OCI-M2 (cell line): ENCODE measurements at regions not wholly inside any gene's neighbourhood (a gene's known extent, or its start where the extent isn't known, plus 50 kb on each side); places are given as distances from the start of the nearest gene placed in this dataset.
"Not testable (repeated sequence)": the region's sequence is repeated elsewhere in the genome, so short reads cannot be mapped to it uniquely, and the experiment has no call there.

Source experiments
- DNase-seq: peaks from one replicate; lab custom pipeline; 2025; ENCODE audit not compliant: unreplicated experiment; lab: John Stamatoyannopoulos, UW

DNA sequence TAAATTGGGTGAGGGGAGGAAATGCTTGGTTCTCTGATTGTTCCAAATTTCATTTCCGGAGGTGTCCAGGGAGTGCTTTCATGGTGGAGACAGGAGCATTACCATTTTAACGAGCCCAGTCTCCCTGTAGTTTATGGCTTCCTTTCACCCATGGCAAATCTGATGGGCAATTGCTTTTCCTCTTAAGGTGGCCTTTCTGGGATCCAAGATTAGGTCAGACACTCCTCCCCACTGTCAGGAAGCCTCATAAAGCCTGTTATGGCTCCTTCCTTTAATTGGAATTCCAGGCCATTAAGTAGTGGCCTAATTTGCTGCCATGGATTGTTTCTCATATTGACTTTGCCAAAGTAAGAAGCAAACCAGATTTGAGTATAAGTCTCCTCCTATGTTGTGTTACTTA, 157.8 kb downstream of the PDCD6IP start:
- DNase-seq: no peak

DNA sequence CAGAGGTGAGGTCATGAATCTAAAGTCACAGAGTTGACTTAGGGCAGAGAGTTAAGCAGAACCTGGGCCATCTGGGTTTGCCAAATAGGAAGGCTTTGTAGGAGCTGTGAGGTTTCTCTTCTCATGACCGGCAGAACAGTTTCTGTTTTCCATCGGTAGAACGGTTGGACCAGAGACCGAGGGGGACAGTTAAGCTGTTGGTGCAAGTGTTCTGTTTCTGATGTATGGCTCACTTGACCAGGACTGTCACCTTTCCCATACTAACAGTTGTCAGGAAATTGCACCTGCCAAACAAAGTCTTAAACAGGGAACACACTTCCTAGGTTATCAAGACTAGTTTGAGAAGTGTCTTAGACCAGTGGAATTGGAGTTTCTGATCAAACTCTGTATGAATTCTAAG, 158.3 kb downstream of the PDCD6IP start:
- no peak for DNase-seq

DNA sequence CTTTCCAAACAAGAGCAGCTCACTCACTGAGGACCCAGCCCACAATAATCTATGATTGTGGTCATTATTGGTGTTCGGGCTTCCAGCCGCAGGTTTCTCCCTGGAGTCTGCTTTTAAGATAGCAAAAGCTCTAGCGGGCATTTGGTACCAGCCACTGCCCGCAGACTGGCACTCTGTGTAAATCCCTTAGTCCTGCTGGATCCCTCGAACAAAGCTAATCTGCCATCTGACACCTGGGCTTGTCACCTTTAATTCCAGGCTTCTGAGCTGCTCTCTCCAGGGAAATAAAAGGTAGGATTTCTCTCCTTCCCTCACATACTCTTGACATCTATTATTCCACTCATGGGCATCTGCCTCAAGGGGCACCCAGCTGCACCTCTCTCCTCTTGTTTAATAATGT, 158.7 kb downstream of the PDCD6IP start:
- no peak for DNase-seq

DNA sequence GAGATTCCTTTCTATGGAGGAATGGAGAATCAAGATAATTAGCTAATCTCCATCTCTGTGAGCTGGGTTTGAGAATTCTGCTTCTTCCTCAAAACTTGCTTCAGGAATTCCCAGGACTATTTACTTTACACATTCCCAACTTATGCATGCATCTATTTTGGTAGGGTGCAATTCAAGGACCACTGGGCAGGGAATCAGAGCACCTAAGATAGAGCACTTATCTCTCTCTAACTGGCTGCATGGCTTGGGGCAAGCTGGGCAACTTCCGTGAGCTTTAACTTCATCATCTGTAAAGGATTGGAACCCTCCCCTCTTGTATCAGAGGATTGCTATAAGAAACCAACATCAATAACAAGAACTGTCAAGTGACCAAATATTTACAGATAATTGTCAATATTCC, 160.2 kb downstream of the PDCD6IP start:
- no peak for DNase-seq

DNA sequence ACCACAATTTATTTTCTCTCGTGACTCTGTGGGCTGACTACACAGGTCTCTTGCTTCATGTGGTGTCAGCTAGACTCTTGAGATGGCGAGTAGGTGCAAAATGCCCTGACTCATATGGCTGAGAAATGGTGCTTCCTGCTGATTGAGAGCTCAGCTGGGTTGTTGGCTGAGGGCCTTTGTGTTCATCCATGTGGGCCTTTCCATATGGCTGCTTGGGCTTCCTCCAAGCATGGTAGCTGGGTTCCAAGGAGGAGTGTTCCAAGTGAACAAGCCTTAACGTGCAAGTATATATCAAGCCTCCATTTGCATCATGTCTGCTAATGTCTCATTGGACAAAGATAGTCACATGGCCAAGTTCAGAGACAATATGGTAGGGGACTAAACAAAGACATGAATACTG, 164.0 kb downstream of the PDCD6IP start:
- no peak for DNase-seq

DNA sequence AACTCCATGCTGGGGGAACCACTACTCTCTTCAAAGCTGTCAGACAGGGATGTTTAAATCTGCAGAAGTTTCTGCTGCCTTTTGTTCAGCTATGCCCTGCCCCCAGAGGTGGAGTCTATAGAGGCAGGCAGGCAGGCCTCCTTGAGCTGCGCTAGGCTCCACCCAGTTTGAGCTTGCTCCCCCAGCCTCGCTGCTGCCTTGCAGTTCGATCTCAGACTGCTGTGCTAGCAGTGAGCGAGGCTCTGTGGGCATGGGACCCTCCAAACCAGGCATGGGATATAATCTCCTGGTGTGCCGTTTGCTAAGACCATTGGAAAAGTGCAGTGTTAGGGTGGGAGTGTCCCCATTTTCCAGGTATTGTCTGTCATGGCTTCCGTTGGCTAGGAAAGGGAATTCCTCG, 171.8 kb downstream of the PDCD6IP start:
- not testable (repeated sequence) for DNase-seq

DNA sequence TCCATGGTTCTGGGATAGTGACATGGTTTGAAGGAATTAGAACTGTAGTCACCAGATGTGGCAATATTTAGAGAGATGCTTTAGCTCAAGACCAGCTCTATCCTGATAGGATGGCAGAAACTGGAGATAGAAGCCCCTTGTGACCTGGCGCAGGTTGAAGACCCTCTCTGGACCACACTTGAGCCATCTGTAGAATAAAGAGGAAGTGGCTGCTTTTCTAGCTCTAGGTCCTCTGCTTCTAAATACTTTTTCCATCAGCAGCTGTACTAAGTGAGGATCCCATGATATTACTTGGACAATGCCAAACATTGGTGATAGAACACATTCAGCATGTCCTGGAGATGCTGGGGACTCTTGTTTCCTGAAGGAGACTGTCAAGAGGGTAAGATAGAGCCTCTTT, 172.6 kb downstream of the PDCD6IP start:
- DNase-seq: no peak

DNA sequence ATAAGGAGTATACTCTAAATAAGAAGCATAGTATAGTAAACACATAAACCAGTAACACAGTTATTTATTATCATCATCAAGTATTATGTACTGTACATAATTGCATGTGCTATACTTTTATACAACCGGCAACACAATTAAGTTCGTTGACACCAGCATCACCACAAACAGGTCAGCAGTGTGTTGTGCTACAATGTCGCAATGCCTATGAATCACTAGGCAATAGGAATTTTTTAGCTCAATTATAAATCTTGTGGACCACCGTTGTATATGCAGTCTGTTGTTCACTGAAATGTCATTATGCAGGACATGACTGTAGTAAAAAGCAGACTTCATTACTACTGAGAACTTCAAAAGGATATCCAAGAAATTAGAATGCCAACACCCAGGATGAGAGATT, 177.0 kb downstream of the PDCD6IP start:
- DNase-seq: no peak

DNA sequence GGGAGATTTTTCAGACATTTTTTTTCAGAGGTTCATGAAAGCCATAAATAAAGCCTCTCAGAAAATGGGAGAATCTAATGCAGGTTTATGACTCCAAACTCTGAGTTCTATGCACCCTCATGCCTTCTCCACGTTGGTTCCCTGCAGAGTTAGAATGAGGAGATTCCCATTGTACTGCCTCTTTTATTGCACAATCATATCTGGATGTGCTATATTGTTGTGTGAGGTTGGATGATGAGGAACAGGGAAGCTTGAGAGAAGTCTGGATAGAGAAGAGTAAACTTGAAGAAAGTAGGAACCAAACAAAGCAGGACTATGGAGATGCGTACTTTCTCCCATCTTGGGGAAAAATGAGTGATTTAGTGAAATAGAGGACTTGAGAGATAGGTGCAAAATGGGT, 178.8 kb downstream of the PDCD6IP start:
- no peak for DNase-seq

DNA sequence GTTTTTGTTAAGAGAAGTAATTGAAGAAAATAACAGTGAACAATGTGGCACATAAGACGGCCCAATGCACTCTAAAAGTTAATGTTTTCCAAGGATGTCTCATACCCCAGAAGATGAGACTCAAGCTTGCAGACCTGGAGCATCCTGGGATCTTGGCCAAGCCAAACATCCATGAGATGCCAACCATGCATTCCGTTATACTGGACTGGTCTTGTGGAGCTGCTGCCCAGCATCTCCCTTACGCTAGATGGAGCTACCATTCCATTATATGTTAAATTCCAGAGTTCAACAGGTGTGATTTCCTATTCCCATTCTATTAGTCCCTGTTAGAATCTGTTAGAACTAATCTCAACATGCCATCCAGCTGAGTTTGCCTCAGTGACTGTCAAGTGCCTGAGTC, 181.8 kb downstream of the PDCD6IP start:
- DNase-seq: no peak

DNA sequence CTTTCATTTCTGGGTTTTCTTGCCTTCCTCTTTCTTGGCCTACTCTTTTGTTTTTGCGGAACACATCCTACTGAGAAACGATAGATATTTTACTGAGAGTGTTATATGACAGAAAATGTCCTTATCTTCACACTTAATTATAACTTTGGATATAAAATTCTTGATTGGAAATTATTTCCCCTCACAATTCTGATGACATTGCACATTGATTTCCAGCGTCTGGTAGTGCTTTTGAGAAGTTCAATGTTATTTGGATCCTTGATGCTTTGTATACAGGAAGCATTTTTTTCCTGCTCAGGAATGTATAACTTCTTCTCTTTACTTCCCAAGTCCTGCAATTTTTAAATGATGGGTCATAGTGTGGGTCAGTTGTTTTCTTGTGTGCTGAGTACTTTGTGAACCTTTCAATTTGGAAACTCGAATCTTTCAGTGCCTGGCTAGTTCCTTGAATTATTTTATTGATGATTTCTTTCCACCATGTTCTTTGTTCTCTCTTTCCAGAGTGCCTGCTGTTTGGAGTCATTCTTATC, 183.9 kb downstream of the PDCD6IP start:
- no peak for DNase-seq

DNA sequence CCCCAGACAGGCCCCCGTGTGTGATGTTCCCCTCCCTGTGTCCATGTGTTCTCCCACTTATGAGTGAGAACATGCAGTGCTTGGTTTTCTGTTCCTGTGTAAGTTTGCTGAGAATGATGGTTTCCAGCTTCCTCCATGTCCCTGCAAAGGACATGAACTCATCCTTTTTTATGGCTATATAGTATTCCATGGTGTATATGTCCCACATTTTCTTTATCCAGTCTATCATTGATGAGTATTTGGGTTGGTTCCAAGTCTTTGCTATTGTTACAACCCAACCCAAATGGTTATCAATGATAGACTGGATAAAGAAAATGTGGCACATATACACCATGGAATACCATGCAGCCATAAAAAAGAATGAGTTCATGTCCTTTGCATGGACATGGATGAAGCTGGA, 184.5 kb downstream of the PDCD6IP start:
- not testable (repeated sequence) for DNase-seq

DNA sequence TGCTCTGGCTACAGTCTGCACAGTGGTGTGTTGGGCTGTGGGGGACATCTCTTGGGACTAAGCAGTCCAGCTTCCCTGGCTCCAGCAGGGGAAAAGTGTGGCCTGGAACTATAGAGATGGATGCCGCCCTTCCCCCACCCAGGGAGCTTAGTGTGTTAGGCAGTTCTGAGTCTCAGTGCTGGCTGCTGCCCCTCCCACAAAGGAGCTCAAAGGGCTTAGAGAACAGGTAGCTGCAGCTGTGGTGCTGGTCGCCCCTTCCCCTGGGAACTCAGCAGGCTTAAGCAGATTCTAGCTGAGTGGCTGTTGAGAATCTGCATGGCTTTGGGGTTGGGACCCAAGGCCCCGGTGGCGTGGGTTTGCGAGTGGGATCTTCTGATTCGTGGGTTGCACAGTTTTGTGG, 190.8 kb downstream of the PDCD6IP start:
- no peak for DNase-seq

DNA sequence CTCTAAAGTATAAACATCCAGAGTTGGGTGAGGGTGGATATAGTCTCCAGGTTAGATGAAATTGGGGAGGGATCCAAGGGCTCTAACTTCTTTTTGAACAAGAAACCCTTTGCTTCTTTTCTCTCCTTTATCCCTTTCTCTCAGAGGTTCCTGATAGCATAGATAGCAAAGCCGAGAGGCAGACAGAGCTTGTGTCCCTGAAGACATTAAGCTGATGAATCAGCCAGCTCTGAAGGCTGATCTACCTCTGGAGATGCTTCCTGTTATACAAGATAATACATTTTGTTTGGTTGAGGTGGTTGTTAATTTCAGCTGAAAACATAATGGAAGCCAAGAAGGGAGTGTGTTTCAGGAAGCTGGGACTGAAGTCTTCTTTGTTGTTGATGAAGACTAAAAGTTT, 193.2 kb downstream of the PDCD6IP start:
- DNase-seq: no peak

DNA sequence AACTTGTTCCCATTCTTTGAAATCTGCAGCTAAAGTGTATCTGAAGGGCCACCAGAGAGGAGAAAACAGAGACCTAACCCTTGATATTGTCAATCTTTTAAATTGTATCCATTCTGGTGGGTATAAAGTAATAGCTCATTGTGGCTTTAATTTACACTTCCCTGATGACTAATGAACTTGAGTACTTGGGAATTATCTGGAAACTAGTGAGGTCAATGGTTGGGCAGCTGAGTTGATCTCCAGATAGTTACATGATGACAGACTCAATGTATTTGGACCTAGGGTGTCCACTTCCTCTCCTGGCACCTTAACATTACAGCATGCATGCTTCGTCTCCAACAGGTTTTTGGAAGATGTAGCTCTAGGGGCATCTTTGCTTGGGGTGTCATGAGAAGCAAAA, 195.2 kb downstream of the PDCD6IP start:
- DNase-seq: no peak

DNA sequence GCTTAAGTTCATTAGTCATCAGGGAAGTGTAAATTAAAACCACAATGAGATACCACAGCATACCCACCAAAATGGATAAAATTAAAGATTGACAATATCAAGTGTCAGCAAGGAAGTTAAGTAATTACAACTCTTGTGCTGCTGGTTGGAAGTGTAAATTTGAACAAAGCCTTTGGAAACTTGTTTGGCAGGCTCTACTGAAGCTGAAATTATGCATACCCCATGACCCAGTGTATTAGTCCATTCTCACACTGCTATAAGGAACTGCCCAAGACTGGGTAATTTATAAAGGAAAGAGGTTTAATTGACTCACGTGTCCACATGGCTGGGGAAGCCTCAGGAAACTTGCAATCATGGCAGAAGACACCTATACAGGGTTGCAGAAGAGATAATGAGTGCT, 196.1 kb downstream of the PDCD6IP start:
- DNase-seq: no peak

DNA sequence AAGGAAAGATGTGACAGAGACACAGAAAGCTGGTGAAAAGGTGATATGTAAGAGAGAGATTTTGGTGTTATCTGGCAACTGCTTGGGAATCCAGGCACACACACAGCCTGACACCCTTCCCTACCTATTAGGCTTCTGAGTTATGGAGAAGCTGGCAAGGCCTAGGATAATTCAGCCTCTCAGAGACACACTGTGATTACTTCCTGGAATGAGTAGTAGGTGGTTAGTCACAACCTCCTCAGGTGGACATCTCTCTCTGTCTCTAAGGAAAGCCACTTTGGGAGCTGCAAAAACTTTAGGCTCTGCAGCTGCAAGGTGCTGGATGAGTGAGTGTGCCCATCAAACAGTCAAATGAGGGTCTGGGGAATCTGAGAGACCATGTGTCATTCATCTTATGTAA, 201.9 kb downstream of the PDCD6IP start:
- DNase-seq: no peak

DNA sequence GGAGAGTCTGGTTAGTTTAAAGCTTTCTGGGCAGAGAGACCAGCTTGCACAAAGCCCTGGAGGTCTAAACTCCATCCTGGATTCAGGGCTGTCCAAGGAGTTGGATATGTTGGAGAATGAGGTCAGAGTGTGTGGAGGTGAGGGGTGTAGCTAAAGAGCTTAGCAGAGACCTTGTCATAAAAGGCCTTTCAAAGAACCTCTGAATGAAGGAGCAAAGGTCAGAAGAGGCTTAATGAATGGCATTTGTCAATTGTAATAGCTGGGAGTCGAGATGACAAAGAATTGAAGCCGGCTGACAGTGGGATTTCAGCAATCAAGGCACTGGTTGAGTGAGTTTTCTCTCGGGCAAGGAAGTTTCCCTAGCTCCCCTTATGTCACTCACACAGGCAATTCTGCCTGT, 202.6 kb downstream of the PDCD6IP start:
- no peak for DNase-seq

DNA sequence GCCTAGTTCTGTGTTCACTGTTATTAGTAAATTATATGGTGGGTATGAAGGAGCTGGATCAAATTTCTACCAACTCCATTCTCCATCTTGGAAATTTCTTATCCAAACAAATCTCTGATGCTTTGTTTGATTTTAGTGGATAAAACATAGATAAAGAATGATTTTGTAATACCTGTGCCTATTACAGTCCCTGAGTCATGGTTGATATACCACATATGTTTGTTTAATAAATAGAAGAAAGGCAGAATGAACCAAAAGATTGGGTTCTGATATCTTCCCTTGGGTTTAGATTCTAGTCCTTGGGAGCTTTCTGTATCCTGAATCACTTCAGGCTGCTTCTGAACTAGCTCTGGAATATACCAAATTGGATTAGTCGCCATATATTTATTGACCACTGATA, 203.6 kb downstream of the PDCD6IP start:
- DNase-seq: no peak

DNA sequence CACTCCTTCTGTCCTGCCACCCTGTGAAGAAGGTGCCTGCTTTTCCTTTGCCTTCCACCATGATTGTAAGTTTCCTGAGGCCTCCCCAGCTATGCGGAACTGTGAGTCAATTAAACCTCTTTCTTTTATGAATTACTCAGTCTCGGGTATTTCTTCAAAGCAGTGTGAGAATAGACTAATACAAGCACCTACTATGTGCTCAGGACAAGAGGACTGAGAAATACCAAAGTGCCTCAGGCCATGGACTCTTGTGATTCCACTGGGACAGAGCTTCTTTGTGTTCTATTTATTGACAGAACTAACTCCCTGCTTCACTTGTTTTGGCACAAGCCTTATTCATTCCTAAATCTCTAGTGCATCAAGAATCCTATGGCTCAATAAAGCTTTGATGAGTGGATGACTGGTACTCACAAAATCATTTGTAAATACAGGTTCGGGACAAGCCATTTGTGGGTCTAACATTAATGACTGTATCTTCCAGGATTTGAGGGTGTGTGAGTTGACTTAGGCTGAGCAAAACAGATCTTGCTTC, 204.2 kb downstream of the PDCD6IP start:
- no peak for DNase-seq

DNA sequence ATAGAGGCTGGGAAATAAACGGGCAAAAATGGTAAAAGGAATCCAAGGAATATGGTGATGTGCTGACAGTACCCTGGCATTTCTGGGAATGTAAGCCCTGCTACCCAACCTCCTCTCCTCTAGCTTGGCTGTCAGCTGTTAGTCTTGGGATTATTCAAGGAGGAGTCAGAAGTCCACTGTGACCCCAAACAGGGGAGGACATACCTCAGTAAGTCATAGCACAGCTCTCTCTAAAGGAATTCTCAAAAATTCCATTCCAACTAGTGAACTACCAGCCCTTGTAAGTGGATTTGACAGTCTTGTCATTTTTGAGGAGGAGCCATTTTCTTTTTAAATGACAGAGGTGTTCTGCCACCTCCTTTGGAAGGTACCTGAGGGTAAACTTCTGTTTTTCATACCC, 207.5 kb downstream of the PDCD6IP start:
- no peak for DNase-seq

DNA sequence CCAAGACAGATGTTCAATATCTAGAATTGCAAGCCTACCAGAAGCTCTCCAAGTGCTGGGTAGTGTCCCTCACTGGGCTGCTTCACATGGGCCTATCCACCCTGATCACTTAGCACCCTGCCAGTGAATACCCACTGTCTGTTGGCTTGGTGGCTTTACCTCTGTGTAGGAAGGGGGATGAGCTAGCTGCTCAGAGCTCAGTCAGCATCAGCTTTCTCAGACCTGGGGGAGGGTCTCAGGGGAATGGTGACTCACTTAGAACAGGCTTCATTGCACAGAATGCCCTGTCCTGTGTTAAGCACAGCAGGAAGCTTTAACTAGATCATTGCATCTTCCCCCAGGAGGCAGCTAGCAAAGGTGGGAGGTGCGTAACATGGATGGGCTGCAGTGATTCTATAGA, 209.8 kb downstream of the PDCD6IP start:
- no peak for DNase-seq
